Tibial artery (tissue), 4 donors: ENCODE measurements at regions not wholly inside any gene's neighbourhood (a gene's known extent, or its start where the extent isn't known, plus 50 kb on each side); places are given as distances from the start of the nearest gene placed in this dataset.
A peak's percentile ranks its signal among the peaks of the same experiment; 100 is the strongest.
"Not testable (repeated sequence)": the region's sequence is repeated elsewhere in the genome, so short reads cannot be mapped to it uniquely, and the experiment has no call there.

Experiments
- DNase-seq, 2 donors: peaks; one replicate each; pipeline ENCODE4 v3.0.0-alpha.2; 2019
- H3K27ac ChIP-seq, 2 donors: fragments of 200-600 bp; sonication (generic) in 1 of 2; 1 replicate in 1 of 2; 2 replicates in 1 of 2; pipeline ENCODE4 v1.5.1; 2018 to 2019; ENCODE audit warnings: mild to moderate bottlenecking in 1 of 2
- H3K27me3 ChIP-seq, 2 donors: fragments of 200-600 bp; sonication (generic) in 1 of 2; one replicate each; pipeline versions ENCODE4 v1.5.1 to v1.6.0; 2016 to 2019
- H3K36me3 ChIP-seq, 3 donors: fragments of 200-600 bp; sonication (generic) in 2 of 3; one replicate each; pipeline ENCODE4 v1.5.1; 2016 to 2019; ENCODE audit warnings: mild to moderate bottlenecking in 2 of 3
- H3K4me1 ChIP-seq, 4 donors: fragments of 200-600 bp; sonication (generic) in 2 of 4; 1 replicate in 3 of 4; 2 replicates in 1 of 4; pipeline ENCODE4 v1.5.1; 2016 to 2019
- H3K4me3 ChIP-seq, 2 donors: fragments of 200-600 bp; sonication (generic) in 1 of 2; 1 replicate in 1 of 2; 2 replicates in 1 of 2; pipeline ENCODE4 v1.5.1; 2018 to 2019; ENCODE audit warnings: mild to moderate bottlenecking in 2 of 2
- H3K9me3 ChIP-seq, 3 donors: fragments of 200-600 bp; sonication (generic) in 1 of 3; one replicate each; pipeline ENCODE4 v1.5.1; 2016 to 2019
- CTCF ChIP-seq, 2 experiments: fragments of 200-600 bp in 1 of 2; fragments of 450-650 bp in 1 of 2; IDR thresholded peaks; one replicate each; pipeline ENCODE4 v1.5.1; 2017 to 2019; ENCODE audit warnings: antibody characterized with exemption in 2 of 2, mild to moderate bottlenecking in 1 of 2, moderate library complexity in 1 of 2
- intact Hi-C: fragments of 100-400 bp; cut with DNase I; formaldehyde crosslinking; loops from one replicate; pipeline ENCODE4 v1.15.0; 2023; ENCODE audit warnings: low total_unique reads

GRCh38 chr7:81268551-81268950 lies 349.7 kb upstream of the SEMA3C start:
- Histone ChIP-seq H3K27ac (no peak overlapping the region), H3K4me1 (no peaks in the 10 kb centered on the region), H3K36me3 (no peaks in the 10 kb centered on the region), H3K4me3 (no peak overlapping the region), H3K27me3 (no peaks in the 10 kb centered on the region), H3K9me3 (no peaks in the 10 kb centered on the region)
- DNase-seq = no peak
- intact Hi-C loops = no loop called here
- no peak for TF ChIP-seq CTCF (IDR thresholded peaks at IDR 0.05)

- Histone ChIP-seq H3K27me3 (no peaks in the 10 kb centered on the region), H3K4me3 (no peak overlapping the region), H3K36me3 (no peaks in the 10 kb centered on the region), H3K4me1 (no peaks in the 10 kb centered on the region), H3K9me3 (no peaks in the 10 kb centered on the region), H3K27ac (no peak overlapping the region)
- intact Hi-C loops = no loop called here
- no peak for DNase-seq
- no peak for TF ChIP-seq CTCF (IDR thresholded peaks at IDR 0.05)
Measured at GRCh38 chr7:81267508-81267907, 348.7 kb upstream of the SEMA3C start.

GRCh38 chr7:81264116-81264515 lies 345.3 kb upstream of the SEMA3C start:
- no peak for TF ChIP-seq CTCF (IDR thresholded peaks at IDR 0.05)
- H3K4me1 ChIP-seq = no peaks in the 10 kb centered on the region
- H3K27ac ChIP-seq = no peak overlapping the region
- intact Hi-C loops = no loop called here
- no peak overlapping the region for H3K4me3 ChIP-seq
- no peaks in the 10 kb centered on the region for H3K27me3 ChIP-seq
- H3K9me3 ChIP-seq = peaks cover 0 to 17% (median 4%) of the 10 kb centered on the region in 3 donors
- no peak for DNase-seq
- H3K36me3 ChIP-seq = no peaks in the 10 kb centered on the region

- no peak for DNase-seq
- no peak overlapping the region for H3K4me3 ChIP-seq
- no peak overlapping the region for H3K27ac ChIP-seq
- no peak for TF ChIP-seq CTCF (IDR thresholded peaks at IDR 0.05)
- no peaks in the 10 kb centered on the region for H3K4me1 ChIP-seq
- H3K9me3 ChIP-seq = peaks cover 0 to 17% (median 4%) of the 10 kb centered on the region in 3 donors
- H3K36me3 ChIP-seq = no peaks in the 10 kb centered on the region
- intact Hi-C loops = no loop called here
- H3K27me3 ChIP-seq = no peaks in the 10 kb centered on the region
Measured at GRCh38 chr7:81260152-81260551, 341.3 kb upstream of the SEMA3C start.

- no peak overlapping the region for H3K4me3 ChIP-seq
- H3K36me3 ChIP-seq = no peaks in the 10 kb centered on the region
- H3K27ac ChIP-seq = no peak overlapping the region
- no peaks in the 10 kb centered on the region for H3K27me3 ChIP-seq
- peak in 1 of 2 experiments; percentile 37 for TF ChIP-seq CTCF (IDR thresholded peaks at IDR 0.05)
- H3K9me3 ChIP-seq = peaks cover 0 to 17% (median 4%) of the 10 kb centered on the region in 3 donors
- H3K4me1 ChIP-seq = no peaks in the 10 kb centered on the region
- no peak for DNase-seq
- intact Hi-C loops = no loop called here
Measured at GRCh38 chr7:81256991-81257390, 338.1 kb upstream of the SEMA3C start.

- no peak for TF ChIP-seq CTCF (IDR thresholded peaks at IDR 0.05)
- no peaks in the 10 kb centered on the region for H3K4me1 ChIP-seq
- H3K9me3 ChIP-seq = no peaks in the 10 kb centered on the region
- intact Hi-C loops = no loop called here
- no peak overlapping the region for H3K4me3 ChIP-seq
- DNase-seq = no peak
- H3K27me3 ChIP-seq = no peaks in the 10 kb centered on the region
- H3K36me3 ChIP-seq = no peaks in the 10 kb centered on the region
- H3K27ac ChIP-seq = no peak overlapping the region
Measured at GRCh38 chr7:81248420-81248819, 329.6 kb upstream of the SEMA3C start.

GRCh38 chr7:81247364-81247763 lies 328.5 kb upstream of the SEMA3C start:
- H3K27me3 ChIP-seq, H3K9me3 ChIP-seq, DNase-seq, H3K27ac ChIP-seq, H3K36me3 ChIP-seq, H3K4me3 ChIP-seq, H3K4me1 ChIP-seq, intact Hi-C loops: not testable (repeated sequence)
